GM12891 (cell line): ENCODE measurements at regions not wholly inside any gene's neighbourhood (a gene's known extent, or its start where the extent isn't known, plus 50 kb on each side); places are given as distances from the start of the nearest gene placed in this dataset.

Experiments
- POLR2A ChIP-seq: IDR thresholded peaks from 2 replicates; pipeline ENCODE4 v1.6.1; 2011; ENCODE audit warnings: low read depth, low read length, control low read depth
- POLR2AphosphoS5 ChIP-seq: IDR thresholded peaks from 2 replicates; pipeline ENCODE4 v1.6.1; 2011; ENCODE audit warnings: low read depth, low read length, control low read depth
- SPI1 ChIP-seq: IDR thresholded peaks from 2 replicates; pipeline ENCODE4 v1.6.1; 2011; ENCODE audit warnings: low read depth, low read length, control low read depth

DNA sequence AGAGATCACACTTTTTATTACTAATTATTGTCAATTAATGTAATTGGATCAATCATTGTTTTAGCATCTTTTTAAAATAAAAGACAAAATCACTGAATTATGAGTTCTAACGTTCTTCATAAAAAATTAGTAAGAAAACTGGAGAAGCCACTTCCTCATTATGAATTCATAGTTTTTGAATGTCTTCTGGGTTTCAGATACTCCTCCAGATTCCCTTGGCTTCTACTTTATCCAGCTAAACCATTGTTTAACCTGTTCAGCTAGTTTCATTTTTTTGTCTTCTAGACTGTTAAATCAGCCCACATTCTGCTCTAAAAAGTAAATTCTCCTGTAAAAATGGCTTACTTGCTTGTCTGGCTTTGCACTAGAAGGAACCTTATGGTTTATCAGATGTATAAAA is 753.4 kb upstream of the ACVR2A start:
- TF ChIP-seq POLR2AphosphoS5 (no peak), SPI1 (peak; percentile 48; the same call in 1 of the 2 replicates), POLR2A (no peak)
